IMR-90 (cell line): ENCODE measurements at regions not wholly inside any gene's neighbourhood (a gene's known extent, or its start where the extent isn't known, plus 50 kb on each side); places are given as distances from the start of the nearest gene placed in this dataset.

ENCODE experiments used
- ATAC-seq: fragments of 200-7000 bp; cut with Tn5 transposase; 2 replicates; pipeline ENCODE4 v1.9.1; 2020; ENCODE audit warnings: low read depth, mild to moderate bottlenecking, moderate library complexity
- BruUV-seq: library from RNA; stranded (reverse); fragments of 400-500 nt; replicated peaks from 2 replicates; lab custom pipeline; 2021; lab: Mats Ljungman, UMichigan
- CTCF ChIA-PET: fragments of 300-600 bp; formaldehyde crosslinking; extraction: SDS; loops from one replicate; lab custom pipeline; 2021; ENCODE audit warnings: antibody characterized with exemption; lab: Yijun Ruan, JAX
- POLR2A ChIA-PET: fragments of 300-600 bp; sonication (Branson Sonifier 250); formaldehyde crosslinking; loops from one replicate; lab custom pipeline; 2022; ENCODE audit warnings: antibody characterized with exemption; ENCODE audit not compliant: unreplicated experiment; lab: Charles Lee
- DNase-seq: peaks from one replicate; pipeline ENCODE4 v3.0.0; 2013
- H2AFZ ChIP-seq: replicated peaks from 2 replicates; pipeline ENCODE3; 2013; ENCODE audit warnings: low read length, mild to moderate bottlenecking; ENCODE audit not compliant: poor library complexity
- H2AK5ac ChIP-seq: 2 replicates; pipeline ENCODE4 v1.6.1; 2013; ENCODE audit warnings: low read depth, low read length, inconsistent platforms
- H2AK9ac ChIP-seq: replicated peaks from 2 replicates; pipeline ENCODE3; 2013; ENCODE audit warnings: mild to moderate bottlenecking, low read depth, low read length, moderate library complexity; ENCODE audit not compliant: poor library complexity
- H2BK120ac ChIP-seq: 2 replicates; pipeline ENCODE4 v1.6.1; 2013; ENCODE audit warnings: low read depth, low read length, inconsistent platforms
- H2BK15ac ChIP-seq: 3 replicates; pipeline ENCODE4 v1.6.1; 2013; ENCODE audit warnings: low read depth, low read length, inconsistent platforms
- H2BK20ac ChIP-seq: 2 replicates; pipeline ENCODE4 v1.6.1; 2013; ENCODE audit warnings: low read depth, mild to moderate bottlenecking, inconsistent platforms, low read length, moderate library complexity
- H2BK5ac ChIP-seq: 2 replicates; pipeline ENCODE4 v1.6.1; 2013; ENCODE audit warnings: mild to moderate bottlenecking, low read depth, low read length, inconsistent platforms; ENCODE audit not compliant: poor library complexity, severe bottlenecking
- H3K14ac ChIP-seq: replicated peaks from 2 replicates; pipeline ENCODE4 v1.6.1; 2013; ENCODE audit warnings: low read depth, low read length, inconsistent platforms
- H3K18ac ChIP-seq: 2 replicates; pipeline ENCODE4 v1.6.1; 2013; ENCODE audit warnings: low read depth, low read length, control low read depth
- H3K23ac ChIP-seq: 2 replicates; pipeline ENCODE4 v1.6.1; 2013; ENCODE audit warnings: low read depth, low read length, inconsistent platforms
- H3K27ac ChIP-seq: 2 replicates; pipeline ENCODE4 v1.5.1; 2013; ENCODE audit warnings: mild to moderate bottlenecking, control low read depth, low read length; ENCODE audit not compliant: insufficient read depth
- H3K27me3 ChIP-seq: 2 replicates; pipeline ENCODE4 v1.6.1; 2013; ENCODE audit warnings: low read length; ENCODE audit not compliant: control insufficient read depth, insufficient read depth
- H3K36me3 ChIP-seq: 2 replicates; pipeline ENCODE4 v1.6.1; 2013; ENCODE audit warnings: low read length, mixed read lengths; ENCODE audit not compliant: control insufficient read depth, insufficient read depth
- H3K4ac ChIP-seq: 2 replicates; pipeline ENCODE4 v1.6.1; 2013; ENCODE audit warnings: low read depth, low read length, inconsistent platforms
- H3K4me1 ChIP-seq: 2 replicates; pipeline ENCODE4 v1.6.1; 2013; ENCODE audit warnings: low read length, mixed read lengths; ENCODE audit not compliant: control insufficient read depth, insufficient read depth
- H3K4me2 ChIP-seq: 2 replicates; pipeline ENCODE4 v1.6.1; 2013; ENCODE audit warnings: low read depth, mild to moderate bottlenecking, control low read depth, low read length, moderate library complexity
- H3K4me3 ChIP-seq: 2 replicates; pipeline ENCODE4 v1.5.1; 2013; ENCODE audit warnings: low read depth, mild to moderate bottlenecking, control low read depth, low read length, moderate library complexity; ENCODE audit not compliant: insufficient read depth
- H3K56ac ChIP-seq: 2 replicates; pipeline ENCODE4 v1.6.1; 2013; ENCODE audit warnings: low read length, inconsistent platforms; ENCODE audit not compliant: insufficient read depth; ENCODE audit errors: extremely low read depth
- H3K79me1 ChIP-seq, 2 experiments: 2 replicates each; pipeline ENCODE4 v1.6.1; 2013; ENCODE audit warnings: low read length in 2 of 2, inconsistent platforms in 1 of 2, low read depth in 1 of 2
- H3K9ac ChIP-seq: 2 replicates; pipeline ENCODE4 v1.6.1; 2013; ENCODE audit warnings: low read depth, low read length, control low read depth
- H3K9me1 ChIP-seq: 2 replicates; pipeline ENCODE4 v1.6.1; 2013; ENCODE audit warnings: low read length, inconsistent platforms; ENCODE audit not compliant: insufficient read depth
- H3K9me3 ChIP-seq: 2 replicates; pipeline ENCODE4 v1.6.1; 2013; ENCODE audit warnings: low read length; ENCODE audit not compliant: control insufficient read depth, insufficient read depth
- H4K20me1 ChIP-seq: 2 replicates; pipeline ENCODE4 v1.6.1; 2013; ENCODE audit warnings: low read length, inconsistent platforms; ENCODE audit not compliant: insufficient read depth
- H4K5ac ChIP-seq: 2 replicates; pipeline ENCODE4 v1.6.1; 2013; ENCODE audit warnings: mild to moderate bottlenecking, low read depth, low read length, control low read depth
- H4K8ac ChIP-seq, 2 experiments: 2 replicates each; pipeline ENCODE4 v1.6.1; 2013; ENCODE audit warnings: low read depth in 2 of 2, low read length in 2 of 2, control low read depth in 1 of 2, inconsistent platforms in 1 of 2
- H4K91ac ChIP-seq: 2 replicates; pipeline ENCODE4 v1.6.1; 2013; ENCODE audit warnings: low read depth, low read length, inconsistent platforms; ENCODE audit not compliant: insufficient read depth
- CEBPB ChIP-seq: IDR thresholded peaks from 2 replicates; pipeline ENCODE4 v1.6.1; 2012; ENCODE audit warnings: low read depth, low read length, improper control_type of control experiment
- CHD1 ChIP-seq: IDR thresholded peaks from 2 replicates; pipeline ENCODE4 v1.6.1; 2012; ENCODE audit warnings: low read depth, low read length, improper control_type of control experiment
- ELK1 ChIP-seq: fragments of 150-350 bp; IDR thresholded peaks from 2 replicates; pipeline ENCODE4 v1.6.1; 2016; ENCODE audit warnings: low read depth, mild to moderate bottlenecking, low read length, moderate library complexity, borderline replicate concordance
- MAFK ChIP-seq: IDR thresholded peaks from 2 replicates; pipeline ENCODE4 v1.6.1; 2012; ENCODE audit warnings: low read depth, low read length, improper control_type of control experiment
- RAD21 ChIP-seq: IDR thresholded peaks from 2 replicates; pipeline ENCODE4 v1.6.1; 2012; ENCODE audit warnings: low read length, improper control_type of control experiment
- USF2 ChIP-seq: fragments of 150-350 bp; IDR thresholded peaks from 2 replicates; pipeline ENCODE4 v1.6.1; 2017; ENCODE audit warnings: mild to moderate bottlenecking, antibody characterized with exemption, low read length, low read depth
- WGBS, 2 experiments: methylation state at CpG; one replicate each; pipeline versions ENCODE4 v1.1.5 to v1.1.7; 2013; ENCODE audit warnings: missing lambda C conversion rate in 2 of 2; ENCODE audit not compliant: insufficient read length in 1 of 2; ENCODE audit errors: extremely low coverage in 2 of 2; 5-methylcytosine and 5-hydroxymethylcytosine counted together
- dilution Hi-C: fragments of 300-500 bp; cut with HindIII; formaldehyde crosslinking; loops from one replicate; pipeline ENCODE4 v1.14.3; 2018; ENCODE audit warnings: low sequenced_read_pairs; ENCODE audit not compliant: unreplicated experiment
- in situ Hi-C: fragments of 300-500 bp; cut with MboI; formaldehyde crosslinking; loops from 3 replicates; pipeline ENCODE4 v1.14.3; 2019; ENCODE audit warnings: low sequenced_read_pairs, inconsistent platforms, mixed read lengths
- intact Hi-C: fragments of 100-400 bp; cut with micrococcal nuclease; formaldehyde crosslinking; loops from 2 replicates; pipeline ENCODE4 v1.10.0; 2022

DNA sequence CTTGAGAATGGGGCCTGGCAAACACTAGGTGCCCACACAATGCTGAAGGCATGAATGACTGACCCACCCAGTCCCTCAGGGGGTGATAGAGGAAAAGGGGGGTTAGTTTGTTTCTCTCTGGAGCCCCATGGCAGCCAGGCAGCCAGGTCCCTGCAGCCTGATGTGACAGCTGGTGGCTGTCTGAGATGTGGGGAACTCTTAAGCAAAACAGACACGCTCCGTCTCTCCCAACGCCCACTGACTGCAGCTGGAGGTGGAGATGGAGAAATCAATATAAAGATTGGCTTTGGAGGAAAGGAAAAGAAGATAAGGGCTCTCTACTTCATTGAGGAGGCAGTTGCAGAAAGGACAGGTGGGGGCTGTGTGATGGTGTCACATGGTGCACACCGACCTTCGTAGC lies 240.8 kb upstream of the LHX5 start:
- Histone ChIP-seq H2BK120ac (no peak overlapping the region), H3K36me3 (no peaks in the 10 kb centered on the region), H3K9me1 (no peaks in the 10 kb centered on the region), H2BK20ac (no peak overlapping the region), H3K79me1 (no peaks in the 10 kb centered on the region), H2AK5ac (no peak overlapping the region), H2AK9ac (no peak overlapping the region), H3K4me1 (no peaks in the 10 kb centered on the region), H3K9ac (no peak overlapping the region), H3K9me3 (no peaks in the 10 kb centered on the region), H3K56ac (no peak overlapping the region), H4K20me1 (no peaks in the 10 kb centered on the region), H3K23ac (no peak overlapping the region), H3K4ac (no peak overlapping the region), H3K4me3 (no peak overlapping the region), H2BK5ac (no peak overlapping the region), H2AFZ (no peak overlapping the region), H3K18ac (no peak overlapping the region), H2BK15ac (no peak overlapping the region), H3K27ac (no peak overlapping the region), H4K5ac (no peak overlapping the region), H4K91ac (no peak overlapping the region), H4K8ac (no peak overlapping the region), H3K27me3 (peaks cover 1% of the 10 kb centered on the region; the same call in 1 of the 2 replicates), H3K14ac (no peak overlapping the region), H3K4me2 (no peak overlapping the region)
- ChIA-PET POLR2A (no interaction called here), CTCF (no interaction called here)
- dilution Hi-C loops = no loop called here
- ATAC-seq = no peak
- DNase-seq = no peak
- no CpG with 5 or more reads among the region's 5 CpGs for WGBS, 2 experiments
- intact Hi-C loops = no loop called here
- TF ChIP-seq MAFK (no peak), RAD21 (no peak), ELK1 (no peak), CHD1 (no peak), CEBPB (no peak), USF2 (no peak)
- in situ Hi-C loops = no loop called here
- no TSS peak for BruUV-seq
